HEK293T (cell line): ENCODE measurements at regions not wholly inside any gene's neighbourhood (a gene's known extent, or its start where the extent isn't known, plus 50 kb on each side); places are given as distances from the start of the nearest gene placed in this dataset.

Source experiments
- BHLHE40 ChIP-seq: fragments of 450-650 bp; IDR thresholded peaks from 2 replicates; pipeline ENCODE4 v1.6.1; 2016; ENCODE audit warnings: mild to moderate bottlenecking, moderate library complexity, borderline replicate concordance
- CTBP1 ChIP-seq: fragments of 450-650 bp; IDR thresholded peaks from 2 replicates; pipeline ENCODE4 v1.6.1; 2016; ENCODE audit warnings: borderline replicate concordance
- ELF4 ChIP-seq: fragments of 450-650 bp; IDR thresholded peaks from 2 replicates; pipeline ENCODE4 v1.6.1; 2017; ENCODE audit warnings: antibody characterized with exemption
- FOXA1 ChIP-seq: fragments of 450-650 bp; IDR thresholded peaks from 2 replicates; pipeline ENCODE4 v1.6.1; 2016; ENCODE audit warnings: mild to moderate bottlenecking
- FOXK2 ChIP-seq: fragments of 450-650 bp; IDR thresholded peaks from 2 replicates; pipeline ENCODE4 v1.6.1; 2016; ENCODE audit warnings: mild to moderate bottlenecking
- FOXM1 ChIP-seq: fragments of 450-650 bp; IDR thresholded peaks from 2 replicates; pipeline ENCODE4 v1.6.1; 2017; ENCODE audit warnings: mild to moderate bottlenecking, borderline replicate concordance
- SUZ12 ChIP-seq: fragments of 450-650 bp; IDR thresholded peaks from 2 replicates; pipeline ENCODE4 v1.6.1; 2016; ENCODE audit warnings: mild to moderate bottlenecking
- TARDBP ChIP-seq: fragments of 450-650 bp; IDR thresholded peaks from 2 replicates; pipeline ENCODE4 v1.6.1; 2016
- ZNF384 ChIP-seq: fragments of 450-650 bp; IDR thresholded peaks from 2 replicates; pipeline ENCODE4 v1.6.1; 2016
- TF ChIP-seq, protein P1 (sequence below): fragments of 450-650 bp; IDR thresholded peaks from 2 replicates; pipeline ENCODE4 v1.6.1; 2016

DNA sequence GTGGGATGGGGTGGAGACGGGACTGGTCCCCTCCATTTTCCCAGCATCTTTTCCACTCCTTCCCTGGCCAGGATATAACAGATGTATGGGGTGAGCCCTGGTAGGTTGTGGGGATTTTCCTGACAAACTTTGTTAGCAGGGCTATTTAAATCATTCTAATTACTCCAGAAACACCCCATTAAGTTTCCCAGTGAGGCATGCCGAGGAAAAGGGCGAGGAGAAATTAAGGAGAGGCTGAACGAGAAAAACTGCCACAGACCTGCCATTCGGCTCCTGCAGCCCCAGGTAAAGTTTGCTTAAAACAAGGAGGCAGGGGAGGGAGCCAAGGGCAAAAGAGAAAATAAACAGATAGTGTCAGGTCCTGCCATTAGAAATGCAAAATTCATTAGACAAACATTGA is 428.2 kb downstream of the BUD13 start:
- TF ChIP-seq, protein P1, sequence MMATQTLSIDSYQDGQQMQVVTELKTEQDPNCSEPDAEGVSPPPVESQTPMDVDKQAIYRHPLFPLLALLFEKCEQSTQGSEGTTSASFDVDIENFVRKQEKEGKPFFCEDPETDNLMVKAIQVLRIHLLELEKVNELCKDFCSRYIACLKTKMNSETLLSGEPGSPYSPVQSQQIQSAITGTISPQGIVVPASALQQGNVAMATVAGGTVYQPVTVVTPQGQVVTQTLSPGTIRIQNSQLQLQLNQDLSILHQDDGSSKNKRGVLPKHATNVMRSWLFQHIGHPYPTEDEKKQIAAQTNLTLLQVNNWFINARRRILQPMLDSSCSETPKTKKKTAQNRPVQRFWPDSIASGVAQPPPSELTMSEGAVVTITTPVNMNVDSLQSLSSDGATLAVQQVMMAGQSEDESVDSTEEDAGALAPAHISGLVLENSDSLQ, result no peak
- TF ChIP-seq FOXK2, result no peak
- no peak for TF ChIP-seq FOXM1
- TF ChIP-seq BHLHE40, result no peak
- TF ChIP-seq ELF4, result no peak
- no peak for TF ChIP-seq FOXA1
- no peak for TF ChIP-seq TARDBP
- no peak for TF ChIP-seq ZNF384
- TF ChIP-seq SUZ12, result no peak
- TF ChIP-seq CTBP1, result no peak
